ENCODE measurements at regions not wholly inside any gene's neighbourhood (a gene's known extent, or its start where the extent isn't known, plus 50 kb on each side); places are given as distances from the start of the nearest gene placed in this dataset.

GRCh38 chr6:27772261-27773001, 139.8 kb downstream of the OR2B2 start:
- H3K4me3 ChIP-seq (replicated peaks in 1 of 4; ENCODE audit: control extremely low read depth in 1 of 4, insufficient read depth in 1 of 4, low read depth in 3 of 4, low read length in 4 of 4) = peak overlapping the region in 1 of 4 experiments; percentile 12
- H3K9me3 ChIP-seq (ENCODE audit: control insufficient read depth, insufficient read depth, low read depth, low read length) = no peaks in the 10 kb centered on the region
- peaks cover 2% of the 10 kb centered on the region for H3K27me3 ChIP-seq (ENCODE audit: control insufficient read depth, insufficient read depth, low read length)
- H3K36me3 ChIP-seq (ENCODE audit: control insufficient read depth, insufficient read depth, low read length) = no peaks in the 10 kb centered on the region
- H3K9ac ChIP-seq (ENCODE audit: insufficient read depth, low read length) = no peak overlapping the region
- TF ChIP-seq, protein P1, sequence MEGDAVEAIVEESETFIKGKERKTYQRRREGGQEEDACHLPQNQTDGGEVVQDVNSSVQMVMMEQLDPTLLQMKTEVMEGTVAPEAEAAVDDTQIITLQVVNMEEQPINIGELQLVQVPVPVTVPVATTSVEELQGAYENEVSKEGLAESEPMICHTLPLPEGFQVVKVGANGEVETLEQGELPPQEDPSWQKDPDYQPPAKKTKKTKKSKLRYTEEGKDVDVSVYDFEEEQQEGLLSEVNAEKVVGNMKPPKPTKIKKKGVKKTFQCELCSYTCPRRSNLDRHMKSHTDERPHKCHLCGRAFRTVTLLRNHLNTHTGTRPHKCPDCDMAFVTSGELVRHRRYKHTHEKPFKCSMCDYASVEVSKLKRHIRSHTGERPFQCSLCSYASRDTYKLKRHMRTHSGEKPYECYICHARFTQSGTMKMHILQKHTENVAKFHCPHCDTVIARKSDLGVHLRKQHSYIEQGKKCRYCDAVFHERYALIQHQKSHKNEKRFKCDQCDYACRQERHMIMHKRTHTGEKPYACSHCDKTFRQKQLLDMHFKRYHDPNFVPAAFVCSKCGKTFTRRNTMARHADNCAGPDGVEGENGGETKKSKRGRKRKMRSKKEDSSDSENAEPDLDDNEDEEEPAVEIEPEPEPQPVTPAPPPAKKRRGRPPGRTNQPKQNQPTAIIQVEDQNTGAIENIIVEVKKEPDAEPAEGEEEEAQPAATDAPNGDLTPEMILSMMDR (conservative IDR thresholded peaks at IDR 0.05 in 1 of 2, IDR thresholded peaks at IDR 0.05 in 1 of 2; ENCODE audit: low read depth in 1 of 2, low read length in 2 of 2) = peak; percentile 96 to 97
- no peak for TF ChIP-seq EZH2 (IDR thresholded peaks at IDR 0.05; ENCODE audit: low read length, missing control alignments)
- H2AFZ ChIP-seq (ENCODE audit: low read length) = peak overlapping the region; percentile 83
- H3K4me1 ChIP-seq (ENCODE audit: control insufficient read depth, extremely low read depth, insufficient read depth, low read length) = no peaks in the 10 kb centered on the region
- H3K4me2 ChIP-seq (ENCODE audit: extremely low read depth, insufficient read depth, low read length) = peak overlapping the region; percentile 79
- peak; percentile 77 to 80 for DNase-seq (ENCODE audit: low read depth in 2 of 2)
- no peak overlapping the region for H3K27ac ChIP-seq (ENCODE audit: insufficient read depth, low read length)
- no peaks in the 10 kb centered on the region for H3K79me2 ChIP-seq (ENCODE audit: control insufficient read depth, insufficient read depth, low read length)
- H4K20me1 ChIP-seq (ENCODE audit: control insufficient read depth, extremely low read depth, insufficient read depth, low read length) = no peaks in the 10 kb centered on the region

DNA sequence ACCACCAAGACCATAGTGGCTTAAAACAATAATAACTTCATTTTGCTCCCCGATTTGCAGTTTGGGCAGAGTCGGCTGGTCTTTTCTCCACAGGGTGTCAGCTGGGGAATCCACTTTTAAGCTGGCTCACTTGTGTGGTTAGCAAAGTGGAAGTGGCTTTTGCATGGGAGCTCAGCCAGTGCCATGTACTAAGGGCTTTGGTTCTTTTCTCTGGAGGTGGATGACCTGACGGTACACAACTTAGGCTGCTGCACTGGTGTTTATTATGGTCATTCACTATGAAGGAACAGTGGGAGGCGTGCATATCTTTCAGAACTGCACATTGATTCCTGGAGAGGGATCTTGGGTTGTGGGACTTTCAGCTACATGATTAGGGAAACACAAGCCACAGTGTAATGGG, 141.0 kb downstream of the OR2B2 start:
- peaks cover 2% of the 10 kb centered on the region for H3K27me3 ChIP-seq (ENCODE audit: control insufficient read depth, insufficient read depth, low read length)
- H3K36me3 ChIP-seq (ENCODE audit: control insufficient read depth, insufficient read depth, low read length) = no peaks in the 10 kb centered on the region
- H3K9ac ChIP-seq (ENCODE audit: insufficient read depth, low read length) = no peak overlapping the region
- no peaks in the 10 kb centered on the region for H3K9me3 ChIP-seq (ENCODE audit: control insufficient read depth, insufficient read depth, low read depth, low read length)
- no peak overlapping the region for H3K27ac ChIP-seq (ENCODE audit: insufficient read depth, low read length)
- H3K4me3 ChIP-seq (replicated peaks in 1 of 4; ENCODE audit: control extremely low read depth in 1 of 4, insufficient read depth in 1 of 4, low read depth in 3 of 4, low read length in 4 of 4) = no peak overlapping the region
- H3K79me2 ChIP-seq (ENCODE audit: control insufficient read depth, insufficient read depth, low read length) = no peaks in the 10 kb centered on the region
- no peak for DNase-seq (ENCODE audit: low read depth in 2 of 2)
- no peak overlapping the region for H3K4me2 ChIP-seq (ENCODE audit: extremely low read depth, insufficient read depth, low read length)
- no peak for TF ChIP-seq EZH2 (IDR thresholded peaks at IDR 0.05; ENCODE audit: low read length, missing control alignments)
- TF ChIP-seq, protein P1 (conservative IDR thresholded peaks at IDR 0.05 in 1 of 2, IDR thresholded peaks at IDR 0.05 in 1 of 2; ENCODE audit: low read depth in 1 of 2, low read length in 2 of 2) = no peak
- no peak overlapping the region for H2AFZ ChIP-seq (ENCODE audit: low read length)
- H3K4me1 ChIP-seq (ENCODE audit: control insufficient read depth, extremely low read depth, insufficient read depth, low read length) = no peaks in the 10 kb centered on the region
- H4K20me1 ChIP-seq (ENCODE audit: control insufficient read depth, extremely low read depth, insufficient read depth, low read length) = no peaks in the 10 kb centered on the region

- Histone ChIP-seq H4K20me1 (ENCODE audit: control insufficient read depth, extremely low read depth, insufficient read depth, low read length) (no peaks in the 10 kb centered on the region), H3K79me2 (ENCODE audit: control insufficient read depth, insufficient read depth, low read length) (no peaks in the 10 kb centered on the region), H3K9me3 (ENCODE audit: control insufficient read depth, insufficient read depth, low read depth, low read length) (no peaks in the 10 kb centered on the region), H3K4me3 (replicated peaks in 1 of 4; ENCODE audit: control extremely low read depth in 1 of 4, insufficient read depth in 1 of 4, low read depth in 3 of 4, low read length in 4 of 4) (no peak overlapping the region), H2AFZ (ENCODE audit: low read length) (no peak overlapping the region), H3K27ac (ENCODE audit: insufficient read depth, low read length) (no peak overlapping the region), H3K4me2 (ENCODE audit: extremely low read depth, insufficient read depth, low read length) (no peak overlapping the region), H3K36me3 (ENCODE audit: control insufficient read depth, insufficient read depth, low read length) (no peaks in the 10 kb centered on the region), H3K27me3 (ENCODE audit: control insufficient read depth, insufficient read depth, low read length) (peaks cover 2% of the 10 kb centered on the region), H3K4me1 (ENCODE audit: control insufficient read depth, extremely low read depth, insufficient read depth, low read length) (no peaks in the 10 kb centered on the region), H3K9ac (ENCODE audit: insufficient read depth, low read length) (no peak overlapping the region)
- DNase-seq (ENCODE audit: low read depth in 2 of 2) = no peak
- no peak for TF ChIP-seq EZH2 (IDR thresholded peaks at IDR 0.05; ENCODE audit: low read length, missing control alignments)
- TF ChIP-seq, protein P1 (conservative IDR thresholded peaks at IDR 0.05 in 1 of 2, IDR thresholded peaks at IDR 0.05 in 1 of 2; ENCODE audit: low read depth in 1 of 2, low read length in 2 of 2) = no peak
These were observed 141.5 kb downstream of the OR2B2 start for GRCh38 chr6:27770724-27771123.
